B cell (primary cell): ENCODE measurements at regions not wholly inside any gene's neighbourhood (a gene's known extent, or its start where the extent isn't known, plus 50 kb on each side); places are given as distances from the start of the nearest gene placed in this dataset.

Source experiments
- CTCF ChIP-seq: fragments of 200-600 bp; IDR thresholded peaks from one replicate; pipeline ENCODE4 v1.8.0; 2022; ENCODE audit warnings: antibody characterized with exemption, mild to moderate bottlenecking
- EZH2 ChIP-seq: IDR thresholded peaks from 2 replicates; pipeline ENCODE4 v1.6.1; 2012; ENCODE audit warnings: borderline replicate concordance, low read depth, mild to moderate bottlenecking, moderate library complexity, low read length; ENCODE audit not compliant: insufficient read depth, poor library complexity, severe bottlenecking

- TF ChIP-seq CTCF, result no peak
- TF ChIP-seq EZH2, result no peak
Observed at GRCh38 chr6:120872262-120872578, 462.1 kb downstream of the TBC1D32 start.
